ENCODE measurements at regions not wholly inside any gene's neighbourhood (a gene's known extent, or its start where the extent isn't known, plus 50 kb on each side); places are given as distances from the start of the nearest gene placed in this dataset.

GRCh38 chr10:56805022-56805421 is 444.0 kb upstream of the ZWINT start:
- H3K9me3 ChIP-seq: no peaks in the 10 kb centered on the region
- DNase-seq: no peak
- H3K36me3 ChIP-seq: no peaks in the 10 kb centered on the region
- no peaks in the 10 kb centered on the region for H3K27me3 ChIP-seq
- H3K4me1 ChIP-seq: no peaks in the 10 kb centered on the region
- H3K4me3 ChIP-seq: no peak overlapping the region
- no peak for TF ChIP-seq CTCF (IDR thresholded peaks at IDR 0.05)
- no peak overlapping the region for H3K27ac ChIP-seq
- intact Hi-C loops (cut with DNase I; ENCODE audit: low total_unique reads): no loop called here

- Histone ChIP-seq H3K4me1 (no peaks in the 10 kb centered on the region), H3K4me3 (no peak overlapping the region), H3K9me3 (no peaks in the 10 kb centered on the region), H3K27me3 (no peaks in the 10 kb centered on the region), H3K36me3 (no peaks in the 10 kb centered on the region), H3K27ac (no peak overlapping the region)
- intact Hi-C loops (cut with DNase I; ENCODE audit: low total_unique reads): no loop called here
- DNase-seq: no peak
- no peak for TF ChIP-seq CTCF (IDR thresholded peaks at IDR 0.05)
Measured at GRCh38 chr10:56785292-56785691, 424.2 kb upstream of the ZWINT start.

DNA sequence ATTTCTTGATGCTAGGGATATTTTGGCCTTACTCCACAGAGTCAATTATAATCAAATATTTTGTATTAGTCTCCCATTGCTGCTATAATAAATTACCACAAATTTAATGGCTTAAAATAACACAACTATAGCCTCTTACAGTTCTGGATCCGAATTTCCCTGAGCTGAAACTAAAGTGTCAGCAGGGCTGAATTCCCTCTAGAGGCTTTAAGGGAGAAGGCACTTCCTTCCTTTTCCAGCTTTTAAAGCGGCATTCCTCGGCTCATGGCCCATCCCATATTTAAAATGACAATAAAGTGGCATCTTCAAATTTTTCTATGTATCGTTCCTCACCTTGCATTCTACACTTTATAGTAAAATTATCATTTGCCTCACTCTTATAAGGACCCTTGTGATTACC is 421.4 kb upstream of the ZWINT start:
- no peak for DNase-seq
- Histone ChIP-seq H3K36me3 (no peaks in the 10 kb centered on the region), H3K27ac (no peak overlapping the region), H3K4me3 (no peak overlapping the region), H3K27me3 (no peaks in the 10 kb centered on the region), H3K4me1 (no peaks in the 10 kb centered on the region), H3K9me3 (no peaks in the 10 kb centered on the region)
- no peak for TF ChIP-seq CTCF (IDR thresholded peaks at IDR 0.05)
- intact Hi-C loops (cut with DNase I; ENCODE audit: low total_unique reads): no loop called here

DNA sequence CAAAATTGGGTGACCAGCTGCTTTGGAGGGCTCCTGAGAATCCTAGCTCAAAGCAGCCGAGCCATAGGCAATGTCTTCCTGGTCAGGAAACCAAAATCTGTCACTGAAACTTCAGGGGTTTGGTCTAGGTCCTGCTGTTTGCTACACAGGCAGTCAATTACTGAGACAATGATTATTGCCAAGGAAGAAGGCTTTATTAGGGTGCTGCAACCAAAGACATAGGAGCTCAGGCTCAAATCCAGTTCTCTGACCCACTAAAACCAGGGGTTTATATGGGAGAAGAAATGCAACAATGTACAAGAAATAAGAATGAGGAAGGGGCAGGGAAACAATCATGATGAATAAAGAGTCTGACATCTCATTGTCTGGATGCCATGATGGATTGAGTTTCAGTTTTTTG is 410.3 kb upstream of the ZWINT start:
- no peak for TF ChIP-seq CTCF (IDR thresholded peaks at IDR 0.05)
- Histone ChIP-seq H3K4me1 (no peaks in the 10 kb centered on the region), H3K9me3 (no peaks in the 10 kb centered on the region), H3K4me3 (no peak overlapping the region), H3K27me3 (no peaks in the 10 kb centered on the region), H3K27ac (no peak overlapping the region), H3K36me3 (no peaks in the 10 kb centered on the region)
- intact Hi-C loops (cut with DNase I; ENCODE audit: low total_unique reads): no loop called here
- DNase-seq: no peak

DNA sequence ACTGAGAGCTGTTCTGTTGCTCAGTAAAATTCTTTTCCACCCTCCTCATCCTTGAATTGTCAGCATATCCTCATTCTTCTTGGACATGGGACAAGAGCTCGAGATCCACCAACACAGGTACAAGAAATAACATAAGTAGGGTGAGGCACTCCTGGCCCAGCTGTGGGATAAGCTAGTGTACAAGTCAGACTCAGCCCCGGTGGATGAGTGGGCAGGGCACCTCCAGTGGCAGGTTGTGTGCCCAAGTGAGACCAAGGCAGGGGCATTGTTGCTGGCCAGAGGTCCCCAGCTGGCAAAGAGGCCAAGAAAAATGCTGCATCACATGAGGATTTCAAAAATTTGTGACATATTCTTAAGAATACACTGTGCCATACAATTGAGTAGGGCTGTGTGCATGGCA is 402.0 kb upstream of the ZWINT start:
- Histone ChIP-seq H3K27me3 (no peaks in the 10 kb centered on the region), H3K36me3 (no peaks in the 10 kb centered on the region), H3K4me1 (no peaks in the 10 kb centered on the region), H3K4me3 (no peak overlapping the region), H3K27ac (no peak overlapping the region), H3K9me3 (peaks cover 0 to 6% (median 0%) of the 10 kb centered on the region in 3 donors)
- TF ChIP-seq CTCF (IDR thresholded peaks at IDR 0.05): no peak
- intact Hi-C loops (cut with DNase I; ENCODE audit: low total_unique reads): no loop called here
- no peak for DNase-seq

DNA sequence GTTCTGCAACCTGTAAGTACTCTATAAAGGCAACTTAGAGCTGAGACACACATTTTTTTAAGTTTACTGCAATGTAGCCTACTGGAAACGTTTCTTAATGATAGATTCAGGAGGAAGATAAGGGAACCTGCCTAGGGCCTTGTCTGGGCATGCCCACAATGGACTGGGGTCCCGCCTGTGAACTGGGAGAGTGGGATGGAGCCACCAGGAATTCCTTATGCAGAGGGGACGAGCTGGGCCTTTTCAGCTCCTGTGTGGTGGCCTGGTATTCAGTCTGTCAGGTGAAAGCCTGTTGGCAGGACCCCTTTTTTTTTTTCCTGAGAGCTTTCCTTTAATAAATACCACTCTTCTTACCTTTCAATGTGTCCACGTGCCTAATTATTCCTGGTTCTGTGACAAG is 384.4 kb upstream of the ZWINT start:
- intact Hi-C loops (cut with DNase I; ENCODE audit: low total_unique reads): no loop called here

More for the DNA sequence above, 384.4 kb upstream of the ZWINT start:
- Histone ChIP-seq H3K27me3 (no peaks in the 10 kb centered on the region), H3K4me1 (no peaks in the 10 kb centered on the region), H3K4me3 (no peak overlapping the region), H3K36me3 (no peaks in the 10 kb centered on the region), H3K27ac (no peak overlapping the region), H3K9me3 (no peaks in the 10 kb centered on the region)
- no peak for DNase-seq
- TF ChIP-seq CTCF (IDR thresholded peaks at IDR 0.05): no peak

All from tibial artery (tissue), 4 donors.